GM19438 (cell line): ENCODE measurements at regions not wholly inside any gene's neighbourhood (a gene's known extent, or its start where the extent isn't known, plus 50 kb on each side); places are given as distances from the start of the nearest gene placed in this dataset.

Experiments used
- ATAC-seq: cut with Tn5 transposase; IDR thresholded peaks from one replicate; pipeline ENCODE4 v1.9.1; 2021; ENCODE audit warnings: low read depth; ENCODE audit not compliant: unreplicated experiment

DNA sequence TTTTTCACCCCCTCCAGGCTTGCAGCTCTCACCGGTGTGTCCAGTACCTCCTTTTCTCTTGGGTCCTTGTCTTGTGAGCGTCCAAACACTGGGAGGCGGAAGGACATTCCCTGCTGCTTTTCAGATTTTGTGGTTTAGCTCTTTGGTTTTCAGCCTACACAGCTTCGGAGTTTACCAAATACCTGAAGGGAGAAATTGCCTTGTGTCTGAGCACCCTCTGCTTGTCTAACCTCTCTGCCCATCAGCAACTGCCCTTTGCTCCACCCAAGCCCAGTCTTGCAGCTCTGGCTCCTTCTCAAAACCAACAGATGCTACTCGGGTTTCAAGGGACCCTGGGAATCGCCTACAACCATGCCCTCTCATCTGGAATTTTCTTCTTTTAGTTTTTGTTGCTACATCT, 519.1 kb upstream of the IGFBP3 start:
- no peak for ATAC-seq

DNA sequence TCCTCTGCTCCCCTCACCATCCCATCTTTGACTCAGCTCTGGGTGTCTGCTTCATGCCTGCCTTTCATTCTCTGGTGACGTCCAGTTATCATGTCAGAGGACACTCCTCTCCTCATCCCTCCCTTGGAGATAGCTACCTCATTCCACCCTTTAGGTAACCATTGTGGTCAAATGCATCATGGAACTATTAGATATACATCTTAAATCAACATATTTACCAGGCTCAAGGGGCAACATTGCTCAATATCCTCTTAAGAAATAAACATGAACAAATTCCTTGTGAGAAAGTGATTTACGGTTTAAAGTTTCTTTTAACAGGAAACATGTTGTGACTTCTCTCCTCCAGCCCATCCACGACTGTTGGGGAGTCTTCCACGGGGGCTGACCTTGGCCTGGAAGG, 511.6 kb upstream of the IGFBP3 start:
- no peak for ATAC-seq

DNA sequence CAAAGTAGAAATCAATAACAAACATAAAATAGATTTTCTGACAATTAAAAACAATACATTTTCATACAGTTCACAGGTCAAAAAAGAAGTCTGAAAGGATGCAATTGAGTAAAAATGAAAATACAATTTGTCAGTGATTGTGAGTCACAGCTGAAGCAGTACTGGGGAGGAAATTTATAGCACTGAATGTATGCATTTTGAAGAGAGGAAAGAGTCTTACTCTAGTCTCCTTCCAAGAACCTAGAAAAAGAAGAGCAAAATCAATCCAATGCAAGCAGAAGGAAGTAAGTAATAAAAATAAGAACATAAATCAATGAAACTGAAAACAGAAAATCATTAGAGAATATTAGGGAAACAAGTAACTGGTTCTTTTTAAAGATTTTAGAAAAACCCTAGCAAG, 507.2 kb upstream of the IGFBP3 start:
- no peak for ATAC-seq

DNA sequence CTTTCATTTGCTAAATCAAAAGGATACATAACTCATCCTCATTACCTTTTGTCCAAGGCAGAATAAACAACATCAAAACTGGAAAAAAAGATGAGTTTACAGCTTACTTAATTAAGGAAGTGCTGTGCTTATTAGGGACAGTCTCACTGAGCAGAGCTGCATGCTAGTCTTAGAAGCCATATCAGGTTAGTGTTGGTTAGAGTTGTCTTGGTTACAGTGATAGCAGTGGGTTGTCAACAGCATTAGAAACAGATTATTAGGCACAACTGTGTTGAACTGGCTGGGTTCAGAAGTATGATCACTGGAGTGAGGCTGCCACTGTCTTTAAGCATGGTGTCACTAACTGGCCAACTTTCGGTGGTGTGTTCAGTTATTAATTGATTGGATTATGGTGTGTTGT, 503.9 kb upstream of the IGFBP3 start:
- ATAC-seq, result no peak

DNA sequence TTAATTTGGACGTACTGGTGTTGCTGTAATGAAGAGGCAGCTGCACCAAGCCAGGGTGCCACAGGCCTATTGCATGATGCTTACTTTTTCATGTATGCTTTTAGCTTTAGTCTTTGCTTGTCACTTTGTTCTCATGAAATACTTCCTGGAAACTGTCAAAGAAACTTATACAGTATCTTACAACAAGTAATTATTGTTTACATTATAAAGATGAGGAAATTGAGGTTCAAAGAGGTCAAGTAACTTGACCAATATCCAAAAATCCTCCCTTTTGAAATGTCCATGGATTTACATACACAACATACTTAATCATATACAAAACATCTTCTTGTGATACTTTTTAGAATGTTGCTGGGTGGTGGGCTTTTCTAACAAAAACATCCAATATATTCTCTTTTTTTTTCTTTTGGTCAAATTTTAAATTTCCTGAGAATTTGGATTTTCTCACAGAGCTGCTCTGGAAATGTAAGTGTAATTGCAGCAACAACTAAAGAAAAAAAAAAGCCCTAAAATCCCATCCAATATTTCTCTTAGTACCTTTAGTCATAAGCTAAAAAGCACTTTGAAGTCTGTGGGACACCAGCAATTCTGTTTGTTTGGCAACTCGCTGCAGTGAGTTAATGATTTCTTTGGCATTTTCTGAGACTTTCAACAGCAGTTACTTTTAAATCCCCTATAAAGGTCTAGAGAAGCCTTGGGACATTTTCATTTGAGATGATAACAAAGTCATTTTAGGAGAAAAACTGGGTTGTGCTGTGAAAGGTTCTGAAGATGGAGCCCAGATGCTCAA, 500.6 kb upstream of the IGFBP3 start:
- no peak for ATAC-seq

DNA sequence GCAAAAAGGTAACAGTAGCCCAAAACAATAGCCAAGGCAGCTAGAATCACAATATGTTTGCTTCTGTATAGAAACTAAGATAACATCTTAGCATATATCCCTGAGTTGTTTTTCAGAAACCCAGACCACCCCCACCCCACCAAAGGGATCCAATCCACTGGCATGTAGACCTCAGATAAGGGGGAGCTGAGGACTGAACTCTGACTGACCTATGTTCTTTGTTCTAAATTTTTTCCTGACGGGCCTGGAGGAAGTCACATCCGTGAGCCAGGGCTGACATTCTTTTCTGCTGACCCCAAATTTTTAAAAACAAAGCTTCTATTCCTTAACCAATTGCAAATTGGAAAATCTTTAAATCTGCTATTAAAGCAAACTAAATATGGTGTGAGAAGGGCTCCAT, 493.9 kb upstream of the IGFBP3 start:
- no peak for ATAC-seq

DNA sequence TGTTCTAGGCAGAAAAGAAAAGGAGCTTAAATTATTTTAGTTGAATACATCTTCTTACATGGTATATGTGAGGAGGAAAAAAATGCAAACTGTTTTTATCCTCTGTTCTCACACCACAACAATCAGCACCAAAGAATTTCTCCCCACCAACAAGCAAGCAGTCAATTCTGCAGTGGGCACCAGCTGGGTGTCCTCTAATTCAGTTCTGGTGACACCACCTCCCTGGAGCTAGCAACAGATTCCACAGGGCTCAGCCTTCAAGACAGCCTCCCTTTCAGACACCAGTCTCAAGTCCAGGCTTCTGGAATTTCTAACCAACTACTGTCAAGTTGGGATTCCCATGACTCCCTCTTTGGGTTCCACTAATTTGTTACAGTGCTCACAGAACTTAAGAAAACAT, 490.2 kb upstream of the IGFBP3 start:
- ATAC-seq, result no peak

DNA sequence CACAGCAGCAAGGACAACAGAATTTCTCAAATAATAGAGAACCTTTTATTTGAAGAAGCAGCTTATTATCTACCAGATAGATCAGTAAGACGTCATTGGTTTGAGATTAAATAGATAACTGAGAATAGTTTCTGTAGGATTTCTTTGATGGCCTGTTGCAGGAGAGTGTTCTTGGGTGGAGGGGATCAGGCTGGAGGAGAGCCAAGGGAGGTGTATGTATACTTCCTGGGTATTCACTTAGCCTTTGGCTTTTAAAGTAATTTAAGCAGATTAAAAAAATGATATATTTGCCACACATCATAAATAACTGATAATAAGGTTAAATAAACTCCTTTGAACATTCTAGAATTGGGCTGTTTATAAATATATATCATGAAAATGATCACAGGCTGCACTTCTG, 486.1 kb upstream of the IGFBP3 start:
- ATAC-seq, result no peak

DNA sequence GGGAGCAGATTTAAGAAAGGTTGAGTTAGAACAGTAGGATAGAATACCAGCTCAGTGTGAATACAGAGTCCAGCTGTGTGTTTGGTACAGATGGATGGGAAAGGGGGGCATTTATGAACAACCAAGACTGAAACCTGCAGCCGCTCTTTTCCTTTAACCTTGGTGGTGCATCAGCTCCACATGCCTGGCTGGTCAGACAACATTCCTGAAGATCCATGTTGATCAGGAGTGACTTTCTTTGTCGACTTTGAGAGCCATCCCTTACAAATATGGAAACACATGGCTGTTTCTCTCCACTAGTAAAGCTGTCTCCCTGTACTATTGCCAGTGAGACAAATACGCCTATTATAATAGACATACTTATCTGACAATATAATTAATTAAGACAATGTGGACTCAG, 476.5 kb upstream of the IGFBP3 start:
- ATAC-seq, result no peak

DNA sequence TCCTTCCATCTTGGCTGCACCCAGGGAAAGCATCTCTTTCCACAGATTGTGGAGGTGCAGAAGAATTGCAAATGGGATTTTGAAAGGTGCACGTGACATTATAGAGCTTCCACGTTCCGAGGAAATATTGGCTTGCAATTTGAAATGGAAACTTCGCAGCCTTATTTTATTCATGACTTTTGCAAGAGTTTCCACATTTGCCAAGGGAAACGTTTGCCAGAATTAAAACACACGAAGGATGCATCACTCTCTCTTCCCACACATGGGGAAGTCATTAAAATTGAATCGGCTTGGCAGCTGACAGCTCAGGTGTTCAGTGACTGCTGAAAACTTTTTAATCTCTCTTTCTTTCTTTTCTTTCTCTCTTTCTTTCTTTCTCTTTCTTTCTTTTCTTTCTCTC, 475.4 kb upstream of the IGFBP3 start:
- ATAC-seq, result no peak

DNA sequence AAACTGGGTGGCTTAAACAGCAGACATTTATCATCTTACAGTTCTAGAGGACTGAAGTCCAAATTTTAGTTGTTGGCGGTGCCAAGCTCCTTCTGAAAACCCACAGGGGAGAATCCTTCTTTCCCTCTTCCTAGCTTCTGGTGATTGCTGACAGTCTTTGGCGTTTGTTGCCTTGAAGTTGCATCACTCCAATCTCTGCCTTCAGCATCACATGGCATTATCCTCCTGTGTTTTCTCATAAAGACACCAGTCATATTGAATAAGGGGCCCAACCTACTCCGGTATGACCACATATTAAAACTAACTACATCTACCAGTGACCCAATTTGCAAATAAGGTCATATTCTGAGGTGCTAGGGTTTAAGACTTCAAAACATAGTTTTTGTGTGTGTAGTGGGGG, 472.1 kb upstream of the IGFBP3 start:
- ATAC-seq, result no peak

DNA sequence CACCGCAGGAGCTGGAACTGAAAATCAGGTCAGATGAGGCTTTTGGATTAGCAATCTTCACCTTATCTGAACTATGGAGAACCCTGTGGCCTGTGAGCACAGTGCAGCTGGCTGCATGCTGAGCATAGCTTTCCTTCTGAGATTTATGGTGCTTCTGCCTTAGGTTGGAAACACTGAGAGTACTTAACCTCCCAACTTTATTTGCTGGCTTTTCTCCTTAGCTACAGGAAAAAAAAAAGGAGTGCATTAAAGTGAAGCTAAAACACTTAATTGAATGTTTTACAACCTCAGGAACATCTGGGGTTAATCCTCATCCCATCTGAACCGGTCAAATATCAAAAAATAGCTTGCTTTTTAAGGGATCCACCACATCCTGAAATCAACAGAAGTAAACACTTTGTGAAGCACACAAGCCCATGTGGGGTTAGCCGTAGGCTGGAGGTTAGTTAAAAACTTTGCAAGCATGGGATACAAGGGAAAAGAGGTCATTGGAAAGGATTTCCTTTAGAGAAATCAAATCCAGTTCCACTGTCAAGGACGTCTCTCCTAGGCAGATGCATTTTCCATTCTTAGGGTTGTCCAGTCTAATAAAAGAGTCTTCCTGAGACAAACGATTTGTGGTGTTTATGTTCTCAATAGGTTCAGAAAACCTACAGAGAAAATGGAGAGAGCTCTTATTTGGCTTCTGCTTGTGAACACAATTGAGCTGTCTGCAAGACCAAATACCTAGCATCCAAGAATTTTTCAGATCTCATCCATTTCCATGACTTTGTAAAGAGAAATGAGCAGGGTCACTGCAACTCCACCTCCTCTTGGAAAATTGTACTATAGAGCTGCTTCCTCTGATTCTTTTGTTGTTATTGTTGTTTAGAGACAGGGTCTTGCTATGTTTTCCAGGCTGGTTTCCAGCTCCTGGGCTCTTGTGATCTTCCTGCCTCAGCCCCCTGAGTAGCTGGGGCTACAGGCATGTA, 470.4 kb upstream of the IGFBP3 start:
- ATAC-seq, result no peak

DNA sequence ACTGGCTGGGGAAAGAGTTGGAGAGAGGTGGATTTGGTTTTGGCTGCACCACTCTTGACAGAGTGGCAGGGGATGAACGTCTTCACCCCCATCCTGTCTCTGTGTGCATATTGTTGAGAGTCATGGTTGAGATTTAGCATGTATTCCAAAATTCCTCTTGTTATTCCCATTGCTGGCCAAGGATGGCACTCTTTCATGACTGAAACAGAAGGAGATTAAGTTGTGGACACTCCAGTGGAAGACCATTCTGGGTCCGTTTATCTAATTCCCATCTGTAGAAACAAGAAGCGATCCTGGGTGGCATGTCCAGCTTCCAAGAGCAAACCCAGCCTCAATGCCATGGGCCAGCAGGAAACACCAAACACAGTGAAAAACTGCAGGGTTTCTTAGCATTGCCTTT, 469.0 kb upstream of the IGFBP3 start:
- no peak for ATAC-seq

DNA sequence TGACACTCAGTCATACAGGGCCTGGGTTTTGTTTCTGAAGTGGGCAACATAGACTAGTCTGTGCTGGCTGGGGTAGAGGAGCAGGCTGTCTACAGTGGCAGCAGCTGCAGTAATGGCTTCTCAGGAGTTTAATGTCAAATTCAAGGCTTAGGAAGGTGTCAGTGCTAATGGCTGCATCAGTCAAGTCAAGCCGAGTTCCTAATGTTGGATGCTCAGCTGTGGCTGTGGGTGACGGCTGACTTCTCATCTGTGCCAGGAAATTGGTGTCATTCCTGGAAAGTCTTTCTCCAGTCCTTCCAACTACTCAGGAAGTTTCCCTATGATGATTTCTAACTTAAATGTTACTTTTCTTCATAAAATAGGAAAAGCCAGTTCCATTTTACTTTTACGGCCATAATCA, 468.1 kb upstream of the IGFBP3 start:
- no peak for ATAC-seq

DNA sequence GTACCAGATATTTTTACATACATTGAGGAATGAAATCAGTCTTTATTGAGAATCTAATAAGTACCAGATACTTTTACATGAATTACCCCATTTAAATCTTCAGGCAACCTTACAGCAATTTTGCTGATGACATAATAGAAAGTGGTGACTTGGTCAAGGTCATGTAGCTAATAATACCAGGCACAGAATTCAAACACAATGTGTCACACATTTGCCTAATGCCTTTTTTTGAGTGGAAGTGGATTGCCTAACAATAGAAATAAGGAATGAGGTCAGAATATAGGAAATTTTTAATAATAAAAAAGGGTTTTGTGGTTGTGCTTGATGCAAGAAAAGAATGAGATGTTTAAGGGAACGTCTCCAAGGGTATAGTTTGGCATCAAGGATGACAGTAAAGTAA, 466.6 kb upstream of the IGFBP3 start:
- no peak for ATAC-seq

DNA sequence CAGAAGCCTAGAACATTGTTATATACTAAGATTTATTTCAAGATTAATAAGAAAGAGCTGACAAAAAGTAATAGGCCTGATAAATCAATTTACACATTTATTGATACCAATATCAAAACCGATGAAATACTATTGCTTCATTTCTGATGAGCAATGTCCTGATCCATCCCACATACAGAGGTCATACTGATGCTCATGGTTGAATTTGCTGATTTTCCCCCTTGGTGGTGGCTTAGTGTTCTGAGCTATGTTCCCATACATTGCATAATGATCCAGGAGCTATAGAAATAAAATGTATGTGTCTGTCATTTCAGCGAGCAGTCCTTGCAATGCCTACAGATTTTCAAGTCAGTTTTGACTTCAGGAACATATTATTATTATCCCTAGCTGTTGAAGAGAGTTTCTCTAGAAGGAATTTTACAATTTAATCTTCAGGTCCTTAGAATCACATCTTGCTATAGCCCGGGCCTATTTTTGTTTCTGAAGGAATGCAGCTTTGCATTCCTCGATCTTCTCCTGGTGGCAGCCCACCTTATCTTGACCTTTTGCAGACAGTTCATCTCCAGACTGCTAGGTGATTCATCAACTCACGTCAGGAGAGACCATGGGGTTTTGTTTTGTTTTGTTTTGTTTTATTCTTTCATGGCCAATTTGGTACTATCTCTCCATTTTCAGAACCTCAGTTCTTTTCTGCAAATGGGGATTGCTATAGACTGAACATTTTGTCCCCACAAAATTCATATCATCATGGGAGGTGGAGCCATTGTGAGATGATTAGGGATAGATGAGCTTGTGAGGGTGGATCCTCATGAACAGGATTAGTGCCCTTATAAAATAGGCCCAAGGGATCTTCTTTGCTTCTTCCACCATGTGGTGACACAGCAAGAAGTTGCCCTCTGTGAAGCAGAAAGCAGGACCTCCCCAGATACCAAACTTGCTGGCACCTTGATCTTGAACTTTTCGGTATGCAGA, 465.6 kb upstream of the IGFBP3 start:
- ATAC-seq, result no peak

DNA sequence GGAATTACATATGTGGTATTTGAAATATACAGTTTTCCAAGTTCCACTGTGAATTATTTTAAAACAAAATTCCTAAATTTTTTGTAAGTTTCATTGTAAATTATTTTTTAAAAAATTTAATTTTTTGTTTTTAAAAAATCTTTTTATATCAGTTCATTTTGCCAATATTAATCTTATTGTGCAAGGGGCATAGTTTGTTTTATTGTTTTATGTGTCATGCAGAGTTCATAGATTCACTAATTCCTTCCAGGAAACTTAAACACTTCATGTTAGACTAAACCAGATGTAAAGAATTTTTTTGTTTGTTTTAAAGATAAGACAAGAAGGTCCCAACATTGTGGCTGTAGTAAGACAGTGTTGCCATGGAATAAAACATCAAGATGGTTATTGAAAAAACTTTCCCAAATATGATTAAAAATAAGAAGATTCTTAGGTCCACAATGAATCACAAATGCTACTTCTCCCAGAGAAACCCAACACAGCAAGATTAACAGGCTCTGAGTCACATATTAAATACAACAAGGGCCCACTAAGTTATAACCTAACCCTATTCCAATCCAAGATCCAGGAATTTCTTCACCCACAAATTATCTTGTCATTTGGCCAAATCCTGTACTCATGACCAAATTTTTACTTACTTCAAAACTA, 464.7 kb upstream of the IGFBP3 start:
- no peak for ATAC-seq

DNA sequence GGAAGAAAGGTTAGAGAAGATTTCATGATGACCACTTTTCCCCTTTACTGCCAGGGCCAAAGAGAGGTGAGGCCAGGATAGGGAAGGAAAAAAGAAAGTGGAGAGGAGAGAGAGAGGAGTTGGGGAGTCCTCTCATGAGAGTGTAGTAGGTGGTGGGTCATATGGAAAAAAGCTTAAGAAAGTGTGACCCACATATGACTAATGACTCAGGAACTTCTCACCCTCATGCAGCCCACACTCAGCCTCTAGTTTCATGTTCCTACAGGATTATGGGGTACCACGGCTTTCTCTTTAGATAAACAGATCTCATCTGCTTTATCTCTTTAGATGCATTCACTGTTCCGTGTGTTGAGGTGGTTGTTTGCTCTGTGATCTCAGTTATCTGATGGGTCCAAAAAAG, 462.5 kb upstream of the IGFBP3 start:
- ATAC-seq, result no peak

DNA sequence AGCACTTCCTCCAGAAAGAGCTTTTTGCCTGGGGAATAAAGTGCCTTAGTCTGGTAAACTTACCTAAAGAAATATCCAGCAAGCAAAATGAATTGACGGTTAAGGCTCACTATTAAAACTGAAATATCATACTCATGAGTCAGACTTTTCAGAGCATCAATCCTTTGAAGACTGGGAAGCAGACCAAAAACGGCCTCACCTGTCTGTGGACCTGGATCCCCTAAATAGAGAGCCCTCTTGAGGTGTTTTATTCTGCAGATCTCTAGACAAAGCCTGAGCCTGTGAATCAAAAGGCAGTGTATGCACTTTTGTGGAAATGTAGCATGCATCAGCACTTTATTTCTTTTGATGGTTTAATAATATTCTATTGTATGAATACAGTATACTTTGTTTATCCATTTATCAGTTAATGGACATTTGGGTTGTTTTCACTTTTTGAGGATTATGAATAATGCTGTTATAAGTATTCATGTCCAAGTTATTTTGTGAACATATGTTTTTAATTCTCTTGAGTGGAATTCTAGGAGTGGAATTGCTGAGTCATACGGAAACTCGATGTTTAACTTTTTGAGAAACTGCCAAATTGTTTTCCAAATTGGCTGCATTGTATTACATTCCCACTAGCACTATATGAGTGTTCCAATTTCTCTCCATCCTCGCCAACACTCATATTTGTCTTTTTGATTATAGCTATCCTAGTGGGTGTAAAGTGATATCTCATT, 449.0 kb upstream of the IGFBP3 start:
- ATAC-seq, result no peak

DNA sequence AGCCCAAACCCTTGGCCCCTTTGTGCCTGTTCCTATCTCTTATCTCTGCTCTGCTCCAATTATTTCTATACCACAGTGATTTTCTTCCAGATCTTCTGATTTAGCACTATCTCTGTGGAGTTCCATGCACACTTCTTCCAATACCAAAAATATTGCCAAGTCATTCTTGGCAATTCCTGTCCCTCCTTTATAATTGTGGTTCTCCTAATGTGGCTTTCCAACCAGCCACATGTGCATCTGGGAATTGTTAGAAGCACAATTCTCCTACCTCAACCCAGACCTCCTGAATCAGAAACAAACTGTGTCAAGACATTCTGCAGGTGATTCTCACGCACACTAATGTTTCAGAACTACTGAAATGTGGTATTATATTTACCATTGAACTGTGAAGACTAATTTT, 447.8 kb upstream of the IGFBP3 start:
- no peak for ATAC-seq
